T-helper 22 cell (primary cell): ENCODE measurements at regions not wholly inside any gene's neighbourhood (a gene's known extent, or its start where the extent isn't known, plus 50 kb on each side); places are given as distances from the start of the nearest gene placed in this dataset.

Experiments used
- DNase-seq: peaks from one replicate; pipeline ENCODE4 v3.0.0-alpha.2; 2020; ENCODE audit warnings: low read depth

GRCh38 chr15:70491201-70491621, 272.1 kb downstream of the UACA start:
- no peak for DNase-seq

DNA sequence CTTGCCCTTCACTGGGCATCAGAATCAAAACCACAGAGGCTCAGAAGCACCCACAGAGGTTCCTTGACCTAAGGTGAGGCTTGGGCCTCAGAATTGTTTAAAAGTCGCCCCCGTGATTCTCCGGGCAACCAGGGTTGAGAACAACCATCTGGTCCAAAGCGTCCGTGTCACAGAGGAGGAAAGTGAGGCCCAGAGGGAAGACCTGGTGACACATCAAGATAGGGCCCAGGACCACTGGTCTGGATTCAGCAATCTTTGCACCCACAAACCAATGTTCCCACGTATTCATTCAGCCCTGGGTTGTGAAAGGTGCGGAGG, 272.6 kb downstream of the UACA start:
- no peak for DNase-seq

- DNase-seq: no peak
Measured at GRCh38 chr15:70490148-70490837, 273.1 kb downstream of the UACA start.

GRCh38 chr15:70488941-70489848, 274.2 kb downstream of the UACA start:
- DNase-seq: no peak

GRCh38 chr15:70488002-70488605, 275.3 kb downstream of the UACA start:
- peak; percentile 33 for DNase-seq

DNA sequence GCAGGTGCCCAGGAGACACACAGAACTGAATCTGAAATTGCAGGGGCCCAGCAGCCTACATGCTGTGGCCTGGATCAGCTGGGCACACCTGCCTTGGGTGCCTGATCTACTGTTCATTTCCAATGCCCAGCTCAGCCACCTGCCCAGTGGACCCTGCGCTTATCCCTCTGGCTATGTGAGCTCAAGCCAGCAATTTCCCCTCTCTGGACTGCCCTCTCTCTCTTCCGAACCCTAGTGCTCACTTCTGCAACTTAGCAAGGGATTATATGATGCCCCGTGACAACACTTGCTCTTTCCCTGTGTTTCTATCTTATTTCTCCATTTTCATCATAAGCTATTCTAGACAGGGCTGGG, 276.0 kb downstream of the UACA start:
- no peak for DNase-seq

DNA sequence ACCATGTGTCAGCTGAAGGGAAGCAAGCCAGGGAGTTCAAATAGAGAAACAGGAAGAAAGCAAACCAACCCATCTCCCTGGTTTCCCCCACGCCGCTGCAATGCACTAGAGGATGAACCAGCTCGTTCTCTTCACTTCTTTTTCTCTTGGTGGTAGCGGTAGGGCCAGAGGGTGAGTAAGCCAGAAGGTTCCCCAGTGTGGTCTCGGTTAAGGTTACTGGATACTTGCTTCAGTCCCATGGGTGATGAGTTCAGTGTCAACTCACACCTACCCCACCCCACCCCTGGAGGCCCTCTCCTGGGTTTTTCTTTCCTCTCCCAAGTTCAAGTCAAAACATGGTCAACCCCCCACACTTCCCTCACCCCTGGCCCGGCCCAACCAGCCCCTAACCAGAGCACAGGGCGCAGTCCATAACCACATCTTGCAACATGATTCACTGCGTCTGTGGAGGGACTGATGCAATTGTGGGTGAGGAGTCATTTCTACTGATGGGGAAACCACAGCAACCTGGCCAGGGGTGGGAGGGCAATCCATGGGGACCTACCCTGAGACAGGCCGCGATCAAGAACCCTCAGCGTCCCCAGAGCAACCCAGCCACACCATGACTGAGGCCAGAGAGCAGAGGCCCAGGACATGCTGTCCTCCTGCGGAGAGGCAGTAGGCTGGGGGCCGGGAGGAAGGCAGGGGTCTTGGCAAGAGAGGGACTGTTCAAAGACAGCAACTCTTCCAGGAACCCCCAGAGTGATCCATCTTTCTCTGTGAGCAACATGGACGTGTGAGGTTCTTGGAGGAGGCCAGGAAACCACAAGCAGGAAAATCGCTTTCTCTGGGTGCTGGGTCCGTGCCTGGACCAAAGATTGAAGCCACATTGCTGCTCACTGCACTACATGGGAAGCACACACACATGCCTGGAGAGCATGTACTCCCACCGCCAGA, 276.6 kb downstream of the UACA start:
- DNase-seq: no peak

DNA sequence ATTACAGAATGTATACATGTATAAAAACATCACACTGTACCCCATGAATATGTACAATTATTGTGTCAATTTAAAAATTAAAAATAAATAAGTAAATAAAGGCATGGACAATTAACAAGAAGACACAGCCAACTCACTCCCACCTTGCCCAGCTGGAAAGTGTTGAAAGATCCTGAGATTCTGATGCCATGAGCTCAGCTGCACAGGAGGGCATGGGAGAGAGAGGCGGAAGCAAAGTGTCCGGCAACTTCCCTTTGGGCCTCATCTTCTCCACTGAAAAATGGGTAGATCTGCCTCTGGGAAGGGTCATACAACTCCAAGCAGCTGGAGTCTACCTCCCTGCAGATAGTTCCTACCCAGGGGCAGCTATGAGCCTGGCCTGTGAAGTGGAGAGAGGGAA, 277.3 kb downstream of the UACA start:
- DNase-seq: no peak

DNA sequence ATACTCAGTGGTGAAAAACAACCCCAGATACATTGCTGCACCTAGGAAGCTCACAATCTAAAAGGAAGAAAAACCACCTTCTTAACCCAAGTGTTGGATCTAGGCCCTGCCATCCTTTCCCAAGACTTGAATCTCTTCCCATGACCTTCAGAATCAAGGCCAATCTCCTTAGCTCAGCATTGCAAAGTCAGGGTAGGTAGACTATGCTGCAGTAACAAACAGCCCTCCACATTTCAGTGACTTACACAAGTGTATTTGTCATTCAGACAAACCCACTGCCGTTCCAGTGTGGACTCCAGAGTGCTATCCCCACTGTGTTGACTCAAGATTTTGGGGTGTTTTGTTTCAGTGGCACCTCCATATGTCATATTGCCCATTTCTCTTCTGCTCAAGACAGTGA, 278.4 kb downstream of the UACA start:
- no peak for DNase-seq

GRCh38 chr15:70483513-70483912, 279.8 kb downstream of the UACA start:
- DNase-seq: no peak

GRCh38 chr15:70480196-70480856, 283.0 kb downstream of the UACA start:
- peak; percentile 56 for DNase-seq

DNA sequence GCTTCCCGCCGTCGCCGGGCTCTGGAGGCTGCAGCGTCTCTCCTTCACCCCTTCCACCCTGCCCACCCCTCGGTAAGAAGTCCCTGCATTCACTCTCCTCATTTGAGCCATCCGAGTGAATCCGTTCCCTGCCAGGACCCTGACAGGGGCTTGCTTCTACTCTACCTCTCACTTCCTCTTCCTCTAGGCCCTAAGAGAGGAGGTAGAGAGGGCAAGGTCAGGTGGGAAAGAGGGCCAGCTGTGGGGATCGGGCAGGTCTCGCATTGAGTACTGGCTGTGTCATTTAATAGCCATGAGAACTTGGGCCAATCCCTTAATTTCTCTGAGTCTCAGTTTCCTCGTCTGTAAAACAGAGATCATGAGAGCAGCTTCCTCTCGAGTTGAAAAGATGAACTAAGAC, 283.6 kb downstream of the UACA start:
- DNase-seq: no peak

DNA sequence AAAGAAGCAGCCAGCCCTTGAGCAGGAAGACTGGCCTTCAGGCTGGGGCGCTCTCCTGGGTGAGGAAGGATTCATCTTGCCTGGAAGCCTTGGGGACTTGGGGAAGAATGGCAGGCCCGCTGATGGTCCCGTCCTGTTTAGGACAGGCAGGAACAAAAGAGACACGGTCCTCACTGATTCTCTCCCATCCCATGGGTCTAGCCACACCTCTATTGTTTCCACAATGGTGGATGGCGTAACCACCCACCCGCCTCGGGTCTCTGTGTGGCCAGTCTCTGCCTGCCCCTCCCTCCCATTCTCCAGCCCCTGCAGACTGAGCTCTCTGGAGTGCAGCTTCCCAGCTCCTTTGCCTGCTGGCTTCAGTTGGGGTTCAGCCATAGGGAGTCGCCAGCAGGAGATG, 284.3 kb downstream of the UACA start:
- DNase-seq: no peak

- no peak for DNase-seq
Measured at GRCh38 chr15:70478251-70478990, 284.9 kb downstream of the UACA start.

- DNase-seq: no peak
Measured at GRCh38 chr15:70477750-70478250, 285.6 kb downstream of the UACA start.

- DNase-seq: no peak
Measured at GRCh38 chr15:70476441-70476840, 286.9 kb downstream of the UACA start.

GRCh38 chr15:70475921-70476320, 287.4 kb downstream of the UACA start:
- DNase-seq: no peak

- DNase-seq: no peak
Measured at GRCh38 chr15:70475407-70475781, 288.0 kb downstream of the UACA start.

DNA sequence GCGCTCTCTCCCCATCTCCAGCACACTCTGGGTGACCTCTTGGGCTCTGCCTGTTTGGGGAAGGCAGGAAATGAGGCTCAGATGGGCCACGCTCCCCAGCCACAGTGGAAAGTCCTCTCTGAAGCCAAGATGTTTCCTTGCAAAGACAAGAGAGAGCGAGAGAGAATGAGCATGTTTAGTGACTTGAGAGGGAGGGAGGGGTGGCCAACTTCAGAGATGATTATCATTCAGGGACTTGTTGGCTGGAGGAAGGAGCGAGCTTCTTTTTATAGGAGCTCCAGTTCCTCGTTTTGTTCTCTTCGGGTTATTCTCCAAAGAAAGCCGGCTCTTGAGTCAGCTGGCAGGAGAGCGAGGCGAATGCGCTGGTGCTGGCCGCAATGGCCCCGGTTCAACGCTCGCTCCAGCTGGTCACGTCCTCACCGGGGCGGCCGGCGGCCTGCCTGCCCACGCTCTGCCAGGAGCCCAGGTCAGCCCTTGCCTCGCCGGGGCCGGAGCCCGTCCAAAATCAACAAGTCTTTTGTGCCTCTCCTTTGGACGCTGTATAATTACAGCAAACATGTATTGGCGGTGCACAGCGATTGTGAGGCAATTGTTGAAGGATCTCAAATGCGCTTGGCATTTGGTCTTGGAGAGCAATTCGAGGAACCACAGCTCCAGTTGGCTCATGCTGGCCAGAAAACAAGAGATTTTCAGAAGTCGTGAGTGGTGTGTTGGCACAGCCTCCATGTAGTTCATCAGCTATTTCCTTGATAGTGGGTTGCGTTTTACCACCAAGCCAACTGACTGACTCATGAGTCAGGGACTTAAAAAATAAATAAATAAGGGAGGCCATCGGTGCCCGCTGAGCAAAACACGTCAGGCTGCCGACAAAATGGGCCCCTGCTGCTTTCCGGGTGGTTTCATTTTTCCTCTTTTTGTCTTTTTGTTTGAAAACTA, 288.6 kb downstream of the UACA start:
- no peak for DNase-seq
